Erythroblast (primary cell): ENCODE measurements at regions not wholly inside any gene's neighbourhood (a gene's known extent, or its start where the extent isn't known, plus 50 kb on each side); places are given as distances from the start of the nearest gene placed in this dataset.

Experiments
- GATA1 ChIP-seq: IDR thresholded peaks from 2 replicates; pipeline ENCODE4 v1.6.1; 2011; ENCODE audit warnings: low read depth, mild to moderate bottlenecking, control low read depth, low read length, moderate library complexity
- POLR2A ChIP-seq: IDR thresholded peaks from 2 replicates; pipeline ENCODE4 v1.6.1; 2011; ENCODE audit warnings: mild to moderate bottlenecking, low read length

- no peak for TF ChIP-seq POLR2A
- no peak for TF ChIP-seq GATA1
These were observed 317.5 kb upstream of the RAB6C start for GRCh38 chr2:129661935-129662334.
